NCI-H2081 treated with DMSO at 0.1 percent for 48 hours (cell line): ENCODE measurements at regions not wholly inside any gene's neighbourhood (a gene's known extent, or its start where the extent isn't known, plus 50 kb on each side); places are given as distances from the start of the nearest gene placed in this dataset.

Source experiments
- DNase-seq: peaks from one replicate; lab custom pipeline; 2025; lab: John Stamatoyannopoulos, UW

DNA sequence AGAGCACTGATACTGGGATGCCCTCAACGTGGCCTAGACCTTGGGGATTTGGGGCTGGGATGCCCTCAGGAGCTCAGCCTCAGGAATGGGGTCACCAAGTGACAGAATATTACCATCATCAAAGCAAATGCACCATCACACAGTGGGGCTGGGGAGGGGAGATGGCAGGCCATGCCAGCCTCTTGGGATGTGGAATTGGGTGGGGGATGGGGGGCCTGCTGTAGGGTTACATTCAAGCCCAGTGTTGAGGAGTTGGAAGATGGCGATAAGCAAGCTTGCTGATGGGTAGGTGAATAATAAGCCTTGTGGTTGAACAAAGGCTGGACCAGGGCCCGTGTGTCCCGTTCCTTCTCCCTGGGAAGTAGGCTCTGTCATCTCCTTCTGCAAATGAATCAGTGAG lies 69.1 kb upstream of the GPR12 start:
- no peak for DNase-seq

DNA sequence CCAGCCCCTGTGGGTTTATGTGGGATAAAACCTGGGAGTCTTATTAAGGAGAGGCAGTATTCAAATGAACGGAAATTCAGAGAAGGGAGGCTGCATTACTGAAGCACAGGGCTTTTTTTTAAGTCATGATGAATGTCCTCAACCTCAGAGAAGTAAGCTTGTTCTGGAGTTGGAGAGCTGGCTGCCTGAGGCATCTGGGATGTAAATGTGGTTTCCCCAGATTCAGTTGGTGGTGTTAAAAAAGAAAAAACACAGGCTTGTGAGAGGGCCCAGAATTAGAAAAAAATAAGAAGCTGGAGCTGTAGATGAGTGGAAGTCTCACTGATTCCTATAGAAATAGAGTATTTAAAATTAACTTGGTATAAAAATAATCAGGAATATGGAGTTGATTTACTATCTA lies 64.0 kb upstream of the GPR12 start:
- DNase-seq = no peak

DNA sequence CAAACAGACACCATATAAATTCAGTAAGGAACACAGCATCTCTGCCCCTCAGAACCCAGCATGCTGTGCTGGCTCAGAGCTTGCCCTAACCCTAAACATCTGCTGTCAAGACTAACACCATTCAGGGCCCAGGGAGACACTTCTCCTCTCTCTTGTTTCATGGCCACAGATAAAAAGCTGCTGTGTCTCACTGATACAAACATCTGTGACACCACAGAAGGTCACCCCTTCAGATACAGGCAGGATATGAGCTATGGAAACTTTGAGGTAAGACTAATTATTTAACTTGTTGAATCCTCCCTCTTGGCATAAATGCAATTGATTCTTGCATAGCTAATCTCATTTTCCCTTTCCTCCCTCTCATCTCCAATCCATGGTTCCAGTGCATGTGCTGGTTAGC lies 61.6 kb upstream of the GPR12 start:
- no peak for DNase-seq

DNA sequence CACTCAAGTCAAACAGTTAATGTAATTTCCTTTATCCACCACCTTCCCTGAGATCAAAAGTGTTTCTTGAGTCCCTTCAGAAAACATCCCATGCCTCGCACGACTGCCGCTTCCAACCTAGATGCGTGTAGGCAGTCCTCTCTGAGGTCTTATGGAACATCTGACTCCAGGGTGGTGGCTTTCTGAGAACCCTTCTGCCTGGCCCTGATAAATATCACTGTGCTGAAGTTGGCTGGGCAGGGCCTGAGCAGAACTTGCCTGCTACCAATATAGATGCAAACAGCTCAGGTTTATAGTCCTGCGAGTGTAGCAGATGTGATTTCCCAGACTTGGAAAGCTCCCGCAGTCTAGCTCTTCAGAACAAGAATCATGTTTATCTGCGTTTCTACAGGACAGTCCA lies 61.1 kb upstream of the GPR12 start:
- DNase-seq = no peak

DNA sequence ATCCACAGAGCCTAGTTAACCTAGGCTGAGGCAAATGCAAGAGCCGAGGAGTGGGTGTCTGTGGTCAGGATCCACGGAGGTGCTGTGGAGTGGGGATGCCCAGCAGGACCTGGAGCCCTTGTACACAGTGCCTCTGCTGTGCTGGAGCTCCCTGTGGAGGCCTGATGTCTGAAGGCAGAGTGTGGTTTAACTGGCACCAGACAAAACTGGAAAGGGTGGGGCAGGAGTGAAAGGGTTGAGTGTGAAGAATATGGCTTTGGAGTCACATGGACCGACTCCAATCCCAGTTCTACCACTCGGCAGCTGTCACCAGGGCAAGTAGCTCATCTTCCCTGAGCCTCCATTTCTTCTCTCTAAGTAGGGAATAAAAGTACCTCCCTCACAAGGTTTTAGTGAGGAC lies 60.3 kb upstream of the GPR12 start:
- no peak for DNase-seq

DNA sequence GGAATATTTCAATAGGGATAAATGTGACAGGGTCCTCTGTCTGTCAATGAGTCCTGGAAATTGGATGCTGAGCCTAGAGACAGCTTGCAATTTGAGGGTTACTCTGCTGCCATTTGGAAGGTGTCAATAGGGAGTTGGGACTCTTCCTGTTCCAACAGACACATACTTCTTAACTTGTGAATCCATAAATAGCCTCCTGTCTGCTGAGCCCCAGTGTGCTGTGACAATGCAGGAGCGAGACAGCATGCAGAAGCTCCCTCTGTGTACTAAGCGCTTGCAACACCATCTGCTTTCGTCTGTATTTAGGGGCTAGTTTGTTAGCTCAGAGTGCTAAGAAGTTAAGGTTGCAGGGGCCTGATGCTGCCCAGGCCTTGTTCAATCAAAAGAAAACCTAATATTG lies 58.5 kb upstream of the GPR12 start:
- no peak for DNase-seq

DNA sequence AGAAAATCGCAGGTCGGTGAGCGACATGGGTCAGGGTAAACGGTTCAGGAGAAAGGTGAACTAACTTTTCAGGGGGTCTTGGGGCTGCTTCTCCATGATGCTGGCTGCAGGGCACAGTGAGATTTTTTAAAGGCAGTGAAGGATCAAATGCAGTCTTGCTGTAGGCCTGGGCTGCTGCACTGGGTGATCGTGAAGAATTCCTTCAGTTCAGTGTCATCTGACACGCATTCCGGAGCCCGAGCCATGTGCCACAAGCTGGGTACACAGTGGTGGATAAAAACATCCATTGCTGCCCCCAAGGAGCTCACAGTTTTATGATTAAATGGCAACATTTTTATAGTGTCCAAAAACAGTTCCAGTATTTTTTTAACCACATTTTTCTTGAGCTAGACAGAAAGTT lies 56.3 kb upstream of the GPR12 start:
- no peak for DNase-seq

DNA sequence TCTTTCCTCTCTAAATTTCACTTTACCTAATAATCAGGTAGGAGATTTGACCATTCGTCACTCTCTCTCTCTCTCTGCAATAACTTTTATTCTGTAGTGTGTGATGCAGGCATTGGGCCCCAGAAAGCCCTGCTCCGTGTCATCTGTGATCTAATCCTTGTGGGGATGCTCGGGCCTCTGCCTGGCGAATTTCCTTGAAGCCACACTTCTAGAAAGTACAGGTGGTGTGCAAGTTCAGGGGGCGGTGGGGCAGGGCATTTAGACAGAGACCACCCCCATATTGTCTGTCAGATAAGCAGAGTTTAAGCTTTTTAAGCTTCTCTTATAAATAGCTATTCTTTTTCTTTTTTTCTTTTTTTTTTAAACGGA lies 53.4 kb upstream of the GPR12 start:
- DNase-seq = no peak

DNA sequence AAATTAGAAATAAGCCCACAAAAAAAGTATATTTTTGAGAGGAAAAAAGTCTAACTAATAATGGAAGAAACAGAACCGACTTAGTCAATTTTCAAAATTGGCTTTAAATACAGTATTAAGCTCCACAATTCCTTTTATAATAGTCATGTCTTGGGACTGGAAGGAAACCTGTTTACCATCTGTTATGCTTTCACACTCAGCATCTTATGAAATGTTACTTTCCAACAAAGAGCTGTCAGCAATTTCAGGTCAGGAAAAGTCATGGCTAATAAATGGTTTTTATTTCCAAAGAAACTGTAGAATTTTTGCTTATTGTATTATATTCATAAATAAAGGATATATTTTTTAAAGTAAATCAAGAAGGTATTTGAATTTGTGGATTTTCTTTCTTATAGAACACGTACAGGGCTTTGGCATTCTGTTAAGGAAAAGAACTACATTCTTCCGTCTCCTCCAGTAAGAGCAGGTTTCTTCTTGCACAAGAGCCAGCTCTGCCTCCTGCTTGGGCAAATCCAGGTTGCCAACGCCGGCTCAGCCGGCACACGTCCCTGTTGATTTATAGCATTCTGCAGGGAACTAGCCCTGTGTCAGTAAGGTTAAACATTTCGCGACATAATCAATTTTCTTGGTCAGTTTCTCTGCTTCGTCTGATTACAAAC lies 52.9 kb upstream of the GPR12 start:
- no peak for DNase-seq

DNA sequence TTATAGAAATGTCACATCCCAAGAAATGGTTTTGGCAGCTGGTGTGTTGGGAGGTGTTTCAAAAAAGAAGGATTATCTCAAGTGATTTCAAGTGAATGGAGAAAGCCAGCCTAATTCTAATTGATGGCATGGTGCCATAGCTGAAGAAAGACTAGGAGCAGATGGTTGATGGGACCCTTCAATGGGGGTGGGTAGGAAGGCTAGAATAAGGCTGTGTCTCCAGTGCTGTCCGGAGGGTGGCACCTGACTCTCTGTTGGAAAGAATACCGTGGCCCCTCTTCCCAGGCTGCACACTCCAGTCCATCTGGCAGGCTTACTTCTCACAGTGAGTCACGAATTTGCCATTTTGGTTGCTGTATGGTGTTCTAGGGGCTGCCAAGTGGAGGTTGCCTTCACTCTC lies 51.0 kb upstream of the GPR12 start:
- no peak for DNase-seq
